ENCODE measurements at regions not wholly inside any gene's neighbourhood (a gene's known extent, or its start where the extent isn't known, plus 50 kb on each side); places are given as distances from the start of the nearest gene placed in this dataset.

DNA sequence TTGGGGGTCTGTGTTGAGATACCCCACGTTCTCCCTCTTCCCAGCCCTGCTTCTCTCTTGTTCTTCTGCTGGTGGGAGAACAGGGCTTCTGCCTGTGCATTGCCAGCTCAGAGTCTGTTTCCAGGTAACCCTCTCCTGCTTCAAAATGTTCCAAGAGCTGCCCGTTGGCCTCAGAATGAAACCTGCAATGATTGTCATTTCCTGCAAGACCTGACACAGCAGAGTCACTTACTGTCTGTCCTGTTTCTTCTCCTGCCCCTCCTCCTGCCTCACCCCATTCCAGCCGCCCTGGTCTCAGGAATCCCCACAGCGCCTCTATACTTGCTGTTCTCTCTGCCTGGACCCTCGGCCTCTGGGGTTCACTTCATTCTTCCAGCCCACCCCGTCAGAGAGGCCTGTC, 81.4 kb upstream of the ARID1B start:
- TF ChIP-seq EZH2 (IDR thresholded peaks at IDR 0.05; ENCODE audit: low read length) (no peak), CTCF (optimal IDR thresholded peaks at IDR 0.05 in 1 of 3, IDR thresholded peaks at IDR 0.05 in 1 of 3, conservative IDR thresholded peaks at IDR 0.05 in 1 of 3; ENCODE audit: extremely low read depth in 1 of 3, insufficient read depth in 2 of 3, low read length in 3 of 3) (no peak)

Measured in keratinocyte (primary cell).